Activated CD8-positive, alpha-beta T cell treated with anti-CD3 and anti-CD28 coated beads for 36 hours (primary cell): ENCODE measurements at regions not wholly inside any gene's neighbourhood (a gene's known extent, or its start where the extent isn't known, plus 50 kb on each side); places are given as distances from the start of the nearest gene placed in this dataset.

Experiments used
- ATAC-seq: fragments of 200-7000 bp; cut with Tn5 transposase; one replicate; pipeline ENCODE4 v1.10.0; 2021; ENCODE audit warnings: mild to moderate bottlenecking, moderate library complexity
- CTCF ChIA-PET: fragments of 350-600 bp; sonication (Branson Sonifier 250); formaldehyde crosslinking; loops from one replicate; lab custom pipeline; 2021; ENCODE audit warnings: antibody characterized with exemption; lab: Charles Lee
- POLR2A ChIA-PET: fragments of 350-600 bp; sonication (Branson Sonifier 250); formaldehyde crosslinking; loops from one replicate; lab custom pipeline; 2021; ENCODE audit warnings: antibody characterized with exemption; lab: Charles Lee
- DNase-seq: peaks from one replicate; pipeline ENCODE4 v3.0.0-alpha.2; 2020
- H3K27ac Mint-ChIP-seq: one replicate; pipeline ENCODE4 v1.8.0; 2021; ENCODE audit warnings: mild to moderate bottlenecking, mixed read lengths
- H3K27me3 Mint-ChIP-seq: one replicate; pipeline ENCODE4 v1.8.0; 2021; ENCODE audit warnings: mixed read lengths
- H3K36me3 Mint-ChIP-seq: one replicate; pipeline ENCODE4 v1.8.0; 2021; ENCODE audit warnings: low read depth, mixed read lengths
- H3K4me1 Mint-ChIP-seq: one replicate; pipeline ENCODE4 v1.8.0; 2021; ENCODE audit warnings: low read depth, mixed read lengths
- H3K4me3 Mint-ChIP-seq: one replicate; pipeline ENCODE4 v1.8.0; 2021; ENCODE audit warnings: mild to moderate bottlenecking, moderate library complexity, mixed read lengths
- H3K9me3 Mint-ChIP-seq: one replicate; pipeline ENCODE4 v1.8.0; 2021; ENCODE audit warnings: mixed read lengths
- intact Hi-C: fragments of 100-400 bp; cut with micrococcal nuclease; formaldehyde crosslinking; loops from one replicate; pipeline ENCODE4 v1.10.0; 2022
- TF ChIP-seq, protein P1 (sequence below): fragments of 200-600 bp; IDR thresholded peaks from one replicate; pipeline ENCODE4 v1.8.0; 2022; ENCODE audit warnings: antibody characterized with exemption, mild to moderate bottlenecking

DNA sequence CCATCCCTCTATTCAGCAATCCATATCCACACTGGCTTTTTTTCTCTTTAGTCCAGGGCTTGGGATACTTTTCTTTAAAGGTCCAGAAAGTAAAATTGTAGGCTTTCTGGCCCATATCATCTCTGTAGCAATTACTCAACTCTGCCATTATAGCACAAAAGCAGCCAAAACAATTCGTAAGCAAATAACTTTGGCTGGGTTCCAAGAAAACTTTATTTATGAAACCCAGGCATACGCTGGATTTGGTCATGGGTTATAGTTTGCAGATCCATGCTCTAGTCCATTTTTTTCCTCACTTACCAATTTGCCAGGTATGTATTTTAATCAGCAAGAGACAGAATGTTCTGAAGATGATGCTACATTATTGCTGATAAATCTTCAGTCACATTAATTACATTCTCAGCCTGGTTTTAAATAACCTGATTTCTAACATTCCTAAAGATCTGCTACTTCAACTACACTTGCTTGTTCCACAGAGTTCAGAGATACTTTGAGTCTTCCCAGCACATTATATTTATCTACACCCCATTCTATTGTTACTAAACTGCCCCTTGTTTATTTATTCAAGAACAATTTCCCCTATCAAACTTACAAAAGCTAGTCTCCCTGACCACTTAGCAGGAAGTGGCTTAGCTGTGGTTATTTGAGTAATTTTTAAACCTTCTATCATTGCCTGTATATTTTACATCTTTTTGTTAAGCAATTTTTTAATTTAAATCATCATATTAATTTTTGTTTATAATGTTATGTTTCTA lies 161.0 kb downstream of the ISL1 start:
- ATAC-seq (no peak), DNase-seq (no peak)
- Mint-ChIP-seq H3K27ac (no peak overlapping the region), H3K27me3 (no peaks in the 10 kb centered on the region), H3K4me1 (no peaks in the 10 kb centered on the region), H3K9me3 (no peaks in the 10 kb centered on the region), H3K4me3 (no peak overlapping the region), H3K36me3 (no peaks in the 10 kb centered on the region)
- intact Hi-C loops: no loop called here
- TF ChIP-seq, protein P1, sequence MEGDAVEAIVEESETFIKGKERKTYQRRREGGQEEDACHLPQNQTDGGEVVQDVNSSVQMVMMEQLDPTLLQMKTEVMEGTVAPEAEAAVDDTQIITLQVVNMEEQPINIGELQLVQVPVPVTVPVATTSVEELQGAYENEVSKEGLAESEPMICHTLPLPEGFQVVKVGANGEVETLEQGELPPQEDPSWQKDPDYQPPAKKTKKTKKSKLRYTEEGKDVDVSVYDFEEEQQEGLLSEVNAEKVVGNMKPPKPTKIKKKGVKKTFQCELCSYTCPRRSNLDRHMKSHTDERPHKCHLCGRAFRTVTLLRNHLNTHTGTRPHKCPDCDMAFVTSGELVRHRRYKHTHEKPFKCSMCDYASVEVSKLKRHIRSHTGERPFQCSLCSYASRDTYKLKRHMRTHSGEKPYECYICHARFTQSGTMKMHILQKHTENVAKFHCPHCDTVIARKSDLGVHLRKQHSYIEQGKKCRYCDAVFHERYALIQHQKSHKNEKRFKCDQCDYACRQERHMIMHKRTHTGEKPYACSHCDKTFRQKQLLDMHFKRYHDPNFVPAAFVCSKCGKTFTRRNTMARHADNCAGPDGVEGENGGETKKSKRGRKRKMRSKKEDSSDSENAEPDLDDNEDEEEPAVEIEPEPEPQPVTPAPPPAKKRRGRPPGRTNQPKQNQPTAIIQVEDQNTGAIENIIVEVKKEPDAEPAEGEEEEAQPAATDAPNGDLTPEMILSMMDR: no peak
- ChIA-PET CTCF (no interaction called here), POLR2A (no interaction called here)

DNA sequence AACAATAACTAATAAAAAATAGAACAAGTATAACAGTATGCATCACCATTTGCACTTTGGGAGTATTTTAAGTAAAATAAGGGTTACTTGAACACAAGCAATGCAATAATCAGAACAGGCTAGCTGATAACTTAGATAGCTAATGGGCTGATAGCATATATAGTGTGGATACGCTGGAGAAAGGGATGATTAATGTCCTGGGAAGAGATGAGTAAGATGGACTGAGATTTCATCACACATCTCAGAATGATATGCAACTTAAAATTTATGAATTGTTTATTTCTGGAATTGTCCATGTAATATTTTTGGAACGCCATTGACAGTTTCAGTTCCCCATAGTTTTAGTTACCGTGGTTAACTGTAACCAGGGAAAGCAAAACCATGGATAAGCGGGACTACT lies 173.6 kb downstream of the ISL1 start:
- TF ChIP-seq, protein P1: no peak
- H3K4me1 Mint-ChIP-seq: no peaks in the 10 kb centered on the region
- no peak overlapping the region for H3K4me3 Mint-ChIP-seq
- no peaks in the 10 kb centered on the region for H3K36me3 Mint-ChIP-seq
- H3K9me3 Mint-ChIP-seq: no peaks in the 10 kb centered on the region
- no peaks in the 10 kb centered on the region for H3K27me3 Mint-ChIP-seq
- intact Hi-C loops: no loop called here
- ATAC-seq (no peak), DNase-seq (no peak)
- CTCF ChIA-PET: no interaction called here
- POLR2A ChIA-PET: no interaction called here
- no peak overlapping the region for H3K27ac Mint-ChIP-seq

DNA sequence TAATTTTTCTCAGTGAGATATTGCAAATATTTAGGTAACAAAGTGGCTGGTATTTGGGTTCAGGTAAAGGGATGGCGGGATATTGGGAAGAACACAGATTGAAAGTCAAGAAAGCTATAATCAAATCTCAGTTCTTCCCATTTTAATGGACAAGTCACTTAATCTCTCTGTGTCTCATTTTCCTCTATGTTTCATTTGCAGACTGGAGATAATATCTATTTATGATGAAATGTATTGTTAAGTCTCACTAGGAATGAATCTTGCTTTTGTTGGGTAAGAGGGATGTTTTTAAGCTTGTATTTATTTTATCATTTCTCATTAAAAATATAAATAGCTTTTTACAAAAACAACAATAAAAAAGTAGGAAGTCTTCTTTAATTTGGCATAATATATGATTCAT lies 175.4 kb downstream of the ISL1 start:
- ATAC-seq (no peak), DNase-seq (no peak)
- Mint-ChIP-seq H3K36me3 (no peaks in the 10 kb centered on the region), H3K27me3 (no peaks in the 10 kb centered on the region), H3K4me1 (no peaks in the 10 kb centered on the region), H3K4me3 (no peak overlapping the region), H3K9me3 (no peaks in the 10 kb centered on the region), H3K27ac (no peak overlapping the region)
- ChIA-PET CTCF (no interaction called here), POLR2A (no interaction called here)
- TF ChIP-seq, protein P1: no peak
- intact Hi-C loops: no loop called here

DNA sequence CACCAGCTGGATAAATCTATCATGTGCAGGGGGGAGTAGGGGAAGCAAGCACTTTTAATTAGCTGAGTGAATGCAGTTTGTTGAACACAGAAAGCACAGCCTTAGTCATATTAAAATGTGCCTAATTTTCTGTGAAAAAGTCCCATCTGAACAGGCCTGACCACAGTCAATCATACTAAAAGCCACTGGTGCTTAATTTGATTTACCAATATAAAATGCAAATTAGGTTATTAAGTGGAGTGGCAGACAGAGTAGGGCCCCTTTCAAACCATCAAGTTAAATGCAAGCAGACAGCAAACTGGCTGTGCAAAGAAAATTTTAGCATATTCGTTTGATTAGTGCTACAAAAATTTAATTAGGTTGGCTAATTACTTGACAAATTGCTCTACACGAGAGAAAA lies 176.1 kb downstream of the ISL1 start:
- H3K4me3 Mint-ChIP-seq: no peak overlapping the region
- no peak overlapping the region for H3K27ac Mint-ChIP-seq
- no peaks in the 10 kb centered on the region for H3K36me3 Mint-ChIP-seq
- ATAC-seq: no peak
- no peaks in the 10 kb centered on the region for H3K27me3 Mint-ChIP-seq
- intact Hi-C loops: no loop called here
- H3K9me3 Mint-ChIP-seq: no peaks in the 10 kb centered on the region
- no peak for DNase-seq
- H3K4me1 Mint-ChIP-seq: no peaks in the 10 kb centered on the region
- ChIA-PET POLR2A (no interaction called here), CTCF (no interaction called here)
- TF ChIP-seq, protein P1: no peak

DNA sequence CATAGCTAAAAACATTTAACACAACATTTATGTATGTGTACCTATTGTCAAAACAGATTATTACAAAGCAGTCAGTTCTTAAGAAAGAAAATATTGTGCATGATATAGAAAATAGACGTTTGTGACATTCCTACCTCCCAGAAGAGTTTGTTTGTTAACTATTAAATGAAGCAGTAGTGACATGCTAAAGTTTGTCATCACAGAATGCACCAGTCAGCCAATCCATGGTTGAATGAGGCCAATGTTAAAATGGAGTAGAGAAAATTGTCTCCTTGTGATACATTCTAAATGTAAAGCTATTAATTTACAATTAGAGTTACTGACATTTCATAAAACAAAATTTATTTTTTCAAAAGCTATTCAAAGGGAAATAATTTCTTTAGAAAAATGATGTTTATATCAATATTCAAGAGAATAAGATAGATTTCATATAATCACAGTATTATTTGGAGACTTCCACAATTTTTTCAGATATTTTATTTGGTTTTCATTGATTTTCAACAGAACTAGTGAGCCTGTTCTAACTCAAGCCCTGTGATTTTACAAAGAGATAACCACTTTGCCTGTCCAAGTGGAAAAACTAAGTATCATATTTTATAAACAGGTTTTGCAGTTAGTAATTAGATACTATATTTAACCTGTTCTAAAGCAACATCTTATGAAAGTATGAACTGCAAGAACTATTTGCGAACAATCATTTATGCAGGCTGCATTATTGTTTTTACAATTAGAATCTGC lies 176.8 kb downstream of the ISL1 start:
- intact Hi-C loops: no loop called here
- DNase-seq (no peak), ATAC-seq (no peak)
- Mint-ChIP-seq H3K9me3 (no peaks in the 10 kb centered on the region), H3K4me1 (no peaks in the 10 kb centered on the region), H3K27me3 (no peaks in the 10 kb centered on the region), H3K27ac (no peak overlapping the region), H3K36me3 (no peaks in the 10 kb centered on the region), H3K4me3 (no peak overlapping the region)
- ChIA-PET POLR2A (no interaction called here), CTCF (no interaction called here)
- TF ChIP-seq, protein P1: no peak
